Activated CD8-positive, alpha-beta memory T cell treated with anti-CD3 and anti-CD28 coated beads for 24 hours (primary cell): ENCODE measurements at regions not wholly inside any gene's neighbourhood (a gene's known extent, or its start where the extent isn't known, plus 50 kb on each side); places are given as distances from the start of the nearest gene placed in this dataset.
A peak's percentile ranks its signal among the peaks of the same experiment; 100 is the strongest.
"Not testable (repeated sequence)": the region's sequence is repeated elsewhere in the genome, so short reads cannot be mapped to it uniquely, and the experiment has no call there.

ENCODE experiments used
- DNase-seq: peaks from one replicate; pipeline ENCODE4 v3.0.0-alpha.2; 2020

DNA sequence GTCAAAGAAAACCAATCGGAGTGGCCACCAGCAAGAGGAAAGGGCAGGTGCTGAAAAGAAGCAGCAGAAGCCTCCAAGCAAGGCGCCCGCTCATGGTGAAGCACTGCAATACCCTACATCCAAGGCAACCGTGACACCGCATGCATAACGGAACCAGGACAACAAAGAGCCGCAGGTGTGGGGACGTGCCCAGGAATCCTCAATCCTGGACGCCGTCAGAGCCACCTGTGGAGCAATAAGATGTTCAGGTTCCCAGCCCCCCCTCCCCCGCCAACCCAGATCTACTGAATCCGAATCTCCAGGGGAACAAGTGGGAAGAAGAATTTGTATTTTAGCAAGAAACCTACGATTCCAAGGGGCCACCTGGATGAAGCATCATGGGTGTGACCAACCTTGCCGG is 70.8 kb downstream of the SHANK2 start:
- no peak for DNase-seq

DNA sequence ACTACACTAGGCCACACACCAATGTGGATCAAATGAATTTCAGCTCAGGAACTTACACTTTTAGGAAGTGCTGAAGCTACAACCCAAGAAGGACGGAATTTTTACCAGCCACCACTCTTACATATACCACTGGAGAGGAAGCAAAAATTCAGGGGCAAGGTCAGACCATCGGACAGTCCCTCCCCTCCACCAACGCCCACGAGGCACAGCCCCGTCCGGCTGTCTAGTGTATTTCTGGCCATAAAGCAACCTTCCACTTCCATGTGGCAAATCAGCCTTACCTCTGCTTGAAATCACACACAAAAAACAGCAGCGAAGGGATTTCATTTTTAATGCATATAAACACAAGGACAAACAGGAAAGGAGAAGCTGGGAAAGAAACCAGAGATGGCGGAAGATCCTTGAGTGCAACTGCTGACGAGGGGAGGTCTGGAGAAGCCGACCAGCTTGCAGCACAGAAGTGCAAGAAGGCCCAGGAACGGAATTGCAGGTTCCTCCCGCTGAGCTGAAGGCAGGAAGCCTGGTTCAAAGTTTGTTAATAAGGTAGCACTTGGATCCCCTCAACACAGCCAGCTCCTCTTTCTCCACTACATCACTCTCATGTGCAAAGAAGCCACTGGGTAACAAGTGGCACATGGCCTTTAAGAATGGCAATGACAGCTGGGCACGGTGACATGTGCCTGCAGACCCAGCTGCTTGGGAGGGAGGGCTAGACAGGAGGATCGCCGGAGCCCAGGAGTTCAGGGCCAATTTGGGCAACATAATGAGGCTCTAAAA is 71.5 kb downstream of the SHANK2 start:
- DNase-seq: no peak

DNA sequence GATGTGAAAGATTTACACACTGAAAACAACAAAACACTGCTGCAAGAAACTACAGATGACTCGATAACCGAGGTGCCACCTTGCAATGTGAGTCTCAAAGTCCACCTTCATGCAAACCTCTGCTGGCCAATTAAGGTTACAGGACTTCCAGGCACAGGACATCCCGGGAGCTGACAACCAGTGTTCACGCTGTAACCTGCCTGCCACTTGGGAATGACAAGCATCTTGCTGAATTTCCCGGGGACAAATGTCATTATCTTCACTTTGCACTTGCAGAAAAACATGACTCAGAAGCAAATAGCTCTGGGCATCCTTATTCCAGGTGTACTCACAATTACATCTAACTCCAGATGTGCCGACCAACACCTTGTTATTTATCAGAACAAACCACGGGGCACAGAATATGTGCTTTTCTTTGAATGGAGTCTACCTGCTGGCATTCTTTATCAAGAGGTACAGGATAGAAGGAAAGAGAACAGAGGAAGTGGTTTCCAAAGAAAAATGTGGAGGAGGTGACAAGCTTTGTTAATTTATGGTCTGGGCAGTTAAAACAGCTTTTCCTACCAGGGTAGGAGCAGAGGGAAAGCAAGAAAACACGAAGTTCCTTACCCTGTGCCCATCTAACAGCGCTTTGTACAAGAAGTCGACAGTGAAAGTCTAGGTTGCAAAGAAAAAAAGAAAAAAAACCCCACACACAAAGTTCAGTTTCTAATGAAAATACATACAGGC is 72.3 kb downstream of the SHANK2 start:
- DNase-seq: no peak

DNA sequence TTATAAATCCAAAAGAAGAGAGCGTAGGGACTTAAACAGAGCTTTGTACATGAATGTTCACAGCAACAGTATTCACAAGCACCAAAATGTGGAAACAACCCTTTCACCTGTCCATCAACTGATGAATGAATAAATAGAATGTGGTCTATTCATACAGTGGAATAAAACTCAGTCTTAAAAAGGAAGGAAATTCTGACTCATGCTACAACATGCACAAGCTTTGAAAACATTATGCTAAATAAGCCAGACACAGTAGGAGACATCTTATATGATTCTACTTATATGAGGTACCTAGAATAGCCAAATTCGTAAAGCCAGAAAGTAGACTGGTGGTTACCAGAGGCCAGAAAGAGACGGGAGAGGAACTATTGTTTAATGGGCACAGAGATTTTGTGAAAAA is 74.3 kb downstream of the SHANK2 start:
- DNase-seq: no peak

DNA sequence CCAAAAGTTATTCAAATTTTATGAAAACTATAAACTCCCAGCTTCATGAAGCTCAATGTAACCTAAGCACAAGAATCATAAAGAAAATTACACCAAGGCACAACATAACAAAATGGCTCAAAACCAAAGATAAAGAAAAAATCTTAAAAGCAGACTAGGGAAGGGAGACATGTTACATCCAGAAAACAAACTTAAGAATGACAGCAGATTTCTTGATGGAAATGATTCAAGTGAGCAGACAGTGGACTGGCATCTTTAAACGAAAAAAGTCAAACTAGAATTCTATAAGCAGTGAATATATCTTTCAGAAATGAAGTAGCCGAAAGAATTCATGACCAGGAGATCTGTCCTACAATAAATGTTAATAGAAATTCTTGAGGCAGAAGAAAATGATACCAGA is 75.6 kb downstream of the SHANK2 start:
- no peak for DNase-seq

DNA sequence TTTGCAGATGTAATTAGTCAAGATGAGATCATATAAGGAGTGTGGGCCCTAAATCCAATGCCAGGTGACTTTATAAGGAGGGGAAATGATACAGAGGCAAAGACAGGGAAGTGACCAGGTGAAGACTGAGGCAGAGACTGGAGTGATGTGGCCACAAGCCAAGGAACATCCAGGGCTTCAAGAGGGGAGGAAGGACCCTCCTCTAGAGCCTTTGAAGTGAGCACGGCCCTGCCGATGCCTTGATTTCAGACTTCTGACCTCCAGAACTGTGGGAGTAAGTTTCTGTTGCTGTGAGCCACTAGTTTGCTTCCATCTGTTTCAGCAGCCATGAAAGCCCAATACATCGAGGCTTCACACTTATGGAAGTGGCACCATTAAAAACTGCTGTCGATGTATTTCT is 78.7 kb downstream of the SHANK2 start:
- DNase-seq: no peak

DNA sequence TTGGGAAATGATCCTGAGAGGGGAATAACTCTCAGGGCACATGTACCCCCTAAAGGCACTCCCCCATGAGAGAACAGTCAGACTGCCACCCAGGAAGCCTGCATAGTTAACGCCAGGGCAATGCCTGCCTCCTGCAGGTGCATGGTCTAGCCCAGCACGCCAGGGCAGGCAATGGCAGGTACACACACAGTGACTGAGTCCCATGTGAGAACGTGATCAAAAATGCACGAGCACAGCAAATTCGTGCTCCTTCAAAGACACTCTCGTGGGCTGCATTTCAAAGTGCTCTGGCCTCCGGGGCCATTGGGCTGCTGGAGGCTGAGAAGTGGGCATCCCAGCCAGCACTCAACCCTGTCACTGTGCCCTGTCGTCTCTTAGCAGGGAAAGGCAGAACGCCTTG is 79.7 kb downstream of the SHANK2 start:
- no peak for DNase-seq

DNA sequence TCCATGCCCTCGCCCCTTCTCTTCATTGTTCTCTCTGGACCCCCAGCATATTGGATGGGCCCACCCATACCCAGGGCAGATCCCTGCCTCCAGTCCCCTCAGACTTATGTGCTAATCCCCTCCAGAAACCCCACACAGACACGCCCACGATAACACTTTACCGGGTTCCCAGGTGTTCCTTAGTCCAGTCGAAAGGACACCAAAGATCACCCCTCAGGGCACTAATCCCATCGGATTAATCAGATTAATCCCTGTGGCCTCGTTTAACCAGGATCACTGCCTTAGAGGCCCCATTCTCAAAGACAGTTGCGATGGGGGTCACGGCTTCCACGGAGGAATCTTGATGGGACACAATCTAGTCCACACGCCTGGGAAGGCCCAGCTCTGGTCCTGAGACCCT is 80.8 kb downstream of the SHANK2 start:
- DNase-seq: no peak

DNA sequence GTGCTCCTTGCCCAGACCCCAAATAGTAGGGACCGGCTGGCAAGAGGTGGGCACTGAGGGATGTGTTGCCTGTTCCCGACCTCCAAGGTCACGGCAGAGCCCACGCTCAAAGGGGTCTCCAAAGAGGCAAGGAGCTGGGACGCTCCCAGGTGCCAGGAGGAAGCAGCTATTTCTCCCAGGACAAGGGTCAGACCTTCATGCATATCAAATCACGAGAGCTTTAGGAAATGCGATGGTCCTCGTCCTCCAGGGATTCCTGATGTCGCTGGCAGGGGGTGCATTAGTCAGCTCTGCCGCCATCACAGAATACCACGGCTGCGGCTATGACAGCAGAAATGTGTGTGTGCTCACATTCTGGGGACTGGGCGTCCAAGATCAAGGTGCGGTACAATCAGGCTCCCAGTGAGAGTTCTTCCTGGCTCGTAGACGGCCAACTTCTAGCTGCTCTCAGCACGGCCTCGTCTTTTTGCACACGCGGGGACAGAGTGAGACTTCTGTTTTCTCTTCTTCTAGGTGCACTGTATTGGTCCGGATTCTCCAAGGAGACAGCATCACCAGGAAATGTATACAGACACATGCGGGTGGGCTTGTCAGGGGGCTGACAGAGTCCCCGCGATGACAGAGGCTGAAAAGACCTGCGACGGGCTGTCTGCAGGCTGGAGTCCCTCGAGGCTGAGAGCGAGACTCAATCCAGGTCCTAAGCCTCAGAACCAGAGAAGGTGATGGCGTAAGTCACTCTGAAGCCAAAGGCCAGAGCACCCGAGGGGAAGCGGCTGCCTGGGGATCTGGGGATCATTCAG is 81.6 kb downstream of the SHANK2 start:
- DNase-seq: no peak

DNA sequence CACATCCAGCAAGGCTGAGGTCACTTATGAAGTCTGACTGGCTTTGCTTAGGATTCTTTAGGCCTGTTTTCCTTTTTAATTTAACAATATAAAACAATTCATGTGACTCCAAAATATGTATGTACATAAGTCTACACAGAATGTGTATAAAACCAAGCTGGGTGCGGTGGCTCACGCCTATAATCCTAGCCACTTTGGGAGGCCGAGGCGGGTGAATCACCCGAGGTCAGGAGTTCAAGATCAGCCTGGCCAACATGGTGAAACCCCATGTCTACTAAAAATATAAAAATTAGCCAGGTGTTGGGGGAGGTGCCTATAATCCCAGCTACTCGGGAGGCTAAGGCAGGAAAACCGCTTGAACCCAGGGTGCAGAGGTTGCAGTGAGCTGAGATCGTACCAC is 83.1 kb downstream of the SHANK2 start:
- no peak for DNase-seq

DNA sequence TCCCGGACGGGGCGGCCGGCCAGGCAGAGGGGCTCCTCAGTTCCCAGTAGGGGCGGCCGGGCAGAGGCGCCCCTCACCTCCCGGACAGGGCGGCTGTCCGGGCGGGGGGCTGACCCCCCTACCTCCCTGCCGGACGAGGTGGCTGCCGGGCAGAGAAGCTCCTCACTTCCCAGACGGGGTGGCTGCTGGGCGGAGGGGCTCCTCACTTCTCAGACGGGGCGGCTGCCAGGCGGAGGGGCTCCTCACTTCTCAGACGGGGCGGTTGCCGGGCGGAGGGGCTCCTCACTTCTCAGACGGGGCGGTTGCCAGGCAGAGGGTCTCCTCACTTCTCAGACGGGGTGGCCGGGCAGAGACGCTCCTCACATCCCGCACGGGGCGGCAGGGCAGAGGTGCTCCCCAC is 84.6 kb downstream of the SHANK2 start:
- not testable (repeated sequence) for DNase-seq

DNA sequence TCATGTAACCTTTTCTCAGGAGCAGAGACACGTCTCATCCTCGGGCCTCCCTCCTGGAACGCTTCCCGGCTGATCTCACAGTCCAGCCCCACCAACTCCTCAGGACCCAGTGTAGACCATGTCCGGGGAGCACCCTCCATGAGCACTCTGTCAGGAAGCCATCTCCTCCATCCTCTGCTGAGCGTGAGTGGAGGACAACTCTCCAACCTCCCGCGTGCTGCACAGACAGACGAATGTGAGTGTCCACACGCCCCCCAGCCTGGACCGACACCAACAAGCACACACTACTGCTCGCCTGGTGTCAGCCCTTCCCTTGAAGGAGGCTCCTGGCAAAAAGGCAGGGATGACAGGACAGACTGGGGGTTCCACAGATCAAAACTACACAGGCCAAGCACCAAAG is 86.6 kb downstream of the SHANK2 start:
- DNase-seq: no peak

DNA sequence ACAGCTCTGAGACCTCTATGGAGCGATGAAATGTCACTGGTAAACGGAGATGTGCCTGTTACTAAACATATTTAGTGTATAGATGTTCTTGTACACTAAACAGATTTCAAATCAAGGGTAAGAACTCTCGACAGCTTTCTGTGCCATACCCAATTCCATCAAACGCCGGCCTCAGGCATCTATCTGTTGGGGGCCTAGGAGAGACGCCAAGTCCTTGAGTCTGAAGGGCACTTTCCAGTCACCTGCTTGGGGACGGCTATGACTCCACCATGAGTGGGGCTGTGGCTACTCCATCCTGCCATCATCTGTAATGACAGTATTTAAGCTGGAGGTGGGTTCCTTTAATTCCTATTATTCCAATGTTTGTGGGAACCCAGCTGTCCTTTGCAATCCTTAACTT is 87.8 kb downstream of the SHANK2 start:
- no peak for DNase-seq

DNA sequence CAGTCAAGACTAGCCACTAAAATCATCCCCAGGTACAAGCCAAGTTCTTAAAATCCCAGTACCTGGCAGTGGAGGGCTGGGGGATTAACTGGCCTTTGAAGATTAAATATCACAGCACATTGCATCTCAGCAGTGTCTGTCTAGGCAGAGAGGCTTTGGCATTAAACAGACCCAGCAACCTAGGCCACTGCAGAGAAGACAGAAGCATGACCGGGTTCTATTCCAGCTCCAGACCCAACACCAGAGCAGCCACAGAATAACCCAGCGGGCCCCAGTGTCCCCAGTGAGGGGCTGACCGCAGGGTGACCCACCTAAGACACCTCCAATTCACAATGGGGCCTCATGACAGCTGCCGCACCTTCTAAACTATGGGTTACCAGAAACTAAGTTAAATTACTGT is 88.2 kb downstream of the SHANK2 start:
- no peak for DNase-seq

DNA sequence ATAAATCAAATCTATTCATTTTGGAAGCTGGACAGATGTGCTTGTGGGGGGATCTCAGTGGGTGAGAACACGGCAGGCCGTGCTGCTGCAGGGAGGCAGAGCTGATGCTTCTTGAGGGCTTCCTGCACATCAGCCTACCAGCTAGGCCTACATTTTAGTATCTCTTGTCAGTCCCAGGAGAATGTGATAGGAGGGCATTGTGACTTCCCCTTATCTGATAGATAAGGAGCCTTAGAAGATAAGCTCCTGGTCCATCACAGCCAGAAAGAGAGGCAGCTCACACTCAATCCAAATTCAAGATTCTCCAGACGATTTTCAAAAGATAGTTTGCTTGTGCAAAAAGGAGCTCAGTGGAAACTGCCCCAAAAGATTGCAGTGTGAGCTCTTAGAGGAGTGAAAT is 89.0 kb downstream of the SHANK2 start:
- no peak for DNase-seq

DNA sequence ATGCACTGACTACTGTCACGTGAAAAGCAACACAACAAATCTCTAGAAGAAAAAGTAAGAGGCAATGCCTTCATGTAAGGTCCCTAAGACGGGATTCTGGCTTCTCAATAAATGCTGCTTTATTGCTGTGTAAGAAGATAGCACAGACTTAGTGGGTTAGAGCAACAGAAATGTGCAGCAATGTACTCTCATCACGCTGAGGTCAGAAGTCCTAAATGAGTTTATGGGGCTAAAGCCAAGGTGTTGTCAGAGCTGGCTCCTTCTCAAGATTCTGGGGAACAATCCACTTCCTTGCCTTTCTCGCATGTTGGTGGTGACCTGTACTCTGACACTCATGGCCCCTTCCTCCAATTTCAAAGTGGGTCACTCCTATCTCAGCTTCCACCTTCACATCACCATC is 93.4 kb downstream of the SHANK2 start:
- no peak for DNase-seq

DNA sequence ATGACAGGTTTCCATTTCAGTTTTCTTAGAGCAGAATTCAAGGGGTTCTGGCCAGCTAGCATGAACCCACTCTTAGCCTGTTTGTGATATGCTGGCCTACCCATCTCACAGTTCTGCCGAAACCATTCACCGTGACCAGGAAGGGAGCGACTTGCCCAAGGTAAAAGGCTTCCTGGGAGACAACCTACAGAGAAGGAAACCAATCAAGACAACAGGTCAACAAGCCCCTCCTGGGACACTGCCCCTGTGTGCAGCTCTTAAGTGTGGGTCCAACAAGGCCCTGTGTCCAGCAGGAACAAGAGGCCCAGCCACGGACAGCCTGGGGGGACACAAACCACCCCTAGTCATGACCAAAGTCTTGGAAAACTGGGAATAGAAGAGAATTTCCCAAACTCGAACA is 94.7 kb downstream of the SHANK2 start:
- not testable (repeated sequence) for DNase-seq

DNA sequence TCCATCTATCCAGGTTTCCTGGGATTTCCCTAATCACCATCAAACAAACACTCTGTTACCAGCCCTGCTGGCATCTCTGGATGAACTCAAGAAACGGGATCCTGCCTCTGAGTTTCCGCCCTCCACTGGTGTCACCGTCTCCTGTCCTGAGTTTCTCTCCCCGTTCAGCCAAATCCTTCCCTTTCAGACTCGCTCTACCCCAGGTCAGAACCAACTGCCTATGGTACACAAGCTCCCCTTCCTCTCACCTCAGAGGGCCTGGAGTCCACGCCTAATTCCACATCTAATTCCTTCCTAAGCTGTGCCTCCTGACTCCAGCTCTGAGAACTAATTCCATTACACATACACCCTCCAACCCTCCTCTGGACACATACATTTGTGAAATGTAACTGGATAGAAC is 96.1 kb downstream of the SHANK2 start:
- DNase-seq: no peak

DNA sequence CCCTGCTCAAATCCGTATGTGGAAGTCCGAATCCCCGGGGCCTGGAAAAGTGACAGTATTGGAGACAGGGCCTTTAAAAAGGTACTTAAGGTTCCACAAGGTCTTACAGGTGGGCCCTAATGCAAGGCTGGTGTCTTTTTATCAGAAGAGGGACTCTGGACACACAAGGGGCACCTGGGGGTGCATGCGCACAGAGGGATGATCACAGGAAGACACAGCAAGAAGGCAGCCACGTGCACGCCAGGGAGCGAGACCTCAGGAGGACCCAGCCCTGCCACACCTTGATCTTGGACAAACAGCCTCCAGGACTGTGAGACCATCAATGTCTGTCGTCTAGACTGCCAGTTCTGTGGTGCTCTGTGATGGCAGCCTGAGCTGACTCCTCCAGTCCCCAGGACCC is 96.5 kb downstream of the SHANK2 start:
- no peak for DNase-seq

DNA sequence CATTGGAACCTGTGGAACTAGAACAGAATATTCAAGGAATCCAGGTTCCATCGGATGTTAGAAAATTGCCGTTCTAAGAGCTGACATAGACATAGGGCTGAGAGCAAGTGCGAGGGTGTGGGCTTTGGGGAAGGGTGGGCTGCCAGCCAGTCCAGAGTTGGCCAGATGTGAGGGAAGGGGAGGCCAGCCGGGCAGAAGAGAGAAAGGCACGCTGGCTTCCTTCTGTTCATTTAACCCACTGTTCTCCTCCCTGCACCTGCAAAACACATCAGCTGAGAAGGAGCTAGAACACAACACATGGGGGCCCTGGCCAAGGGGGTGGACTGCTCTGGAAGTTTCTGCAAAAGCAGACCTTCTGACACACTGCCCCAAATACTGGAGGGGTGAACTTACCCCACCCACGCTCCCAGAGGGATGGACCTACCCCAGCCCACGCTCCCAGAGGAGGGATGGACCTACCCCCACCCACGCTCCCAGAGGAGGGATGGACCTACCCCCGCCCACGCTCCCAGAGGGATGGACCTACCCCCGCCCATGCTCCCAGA is 98.0 kb downstream of the SHANK2 start:
- peak; percentile 11 for DNase-seq

DNA sequence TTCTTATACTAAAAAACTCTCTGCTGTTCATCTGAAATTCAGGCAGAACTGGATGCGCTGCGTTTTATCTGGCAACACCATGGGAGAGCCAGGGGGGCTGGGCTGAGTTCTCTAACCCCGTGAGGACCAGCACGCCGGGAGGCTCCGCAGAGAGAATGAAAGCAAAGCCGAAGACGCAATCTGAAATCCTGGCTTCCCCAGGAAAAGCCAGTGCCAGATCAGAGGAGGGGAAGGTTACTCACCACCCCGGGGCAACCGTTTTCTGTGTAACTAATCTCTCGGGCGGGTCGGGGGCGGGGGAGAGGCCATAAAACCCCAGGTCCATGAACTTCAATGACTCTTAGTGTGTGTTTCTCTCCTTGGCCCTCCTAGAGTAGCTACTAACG is 99.4 kb downstream of the SHANK2 start:
- no peak for DNase-seq

DNA sequence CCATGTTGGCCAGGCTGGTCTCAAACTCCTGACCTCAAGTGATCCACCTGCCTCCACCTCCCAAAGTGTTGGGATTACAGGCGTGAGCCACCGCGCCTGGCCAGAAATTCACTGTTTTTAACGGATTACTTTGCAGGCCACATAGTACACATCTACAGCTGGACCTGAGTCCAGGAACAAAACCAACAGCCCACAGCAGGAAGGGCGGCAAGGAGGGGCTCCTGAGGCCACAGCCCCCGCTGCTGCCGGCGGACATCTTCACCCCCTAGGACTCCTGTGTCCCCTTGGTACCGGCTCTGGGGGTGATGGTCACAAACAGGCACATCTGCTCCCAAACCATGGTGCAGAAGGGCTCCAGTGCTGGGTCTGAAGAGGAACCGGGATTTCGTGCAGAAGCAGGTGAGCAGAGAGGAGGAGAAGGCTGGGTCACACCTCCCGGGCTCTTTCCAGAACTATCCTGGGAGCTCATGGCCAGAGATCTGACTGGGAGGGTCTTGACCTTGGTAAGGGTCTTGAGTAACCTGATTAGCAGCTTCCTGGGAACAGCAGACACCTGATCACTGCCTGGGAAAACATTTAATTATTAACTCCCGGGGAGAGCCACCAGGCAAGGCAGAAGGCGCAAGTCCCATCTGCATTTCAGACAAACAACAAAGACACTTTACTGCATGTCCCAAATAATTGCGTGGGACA is 99.9 kb downstream of the SHANK2 start:
- not testable (repeated sequence) for DNase-seq

DNA sequence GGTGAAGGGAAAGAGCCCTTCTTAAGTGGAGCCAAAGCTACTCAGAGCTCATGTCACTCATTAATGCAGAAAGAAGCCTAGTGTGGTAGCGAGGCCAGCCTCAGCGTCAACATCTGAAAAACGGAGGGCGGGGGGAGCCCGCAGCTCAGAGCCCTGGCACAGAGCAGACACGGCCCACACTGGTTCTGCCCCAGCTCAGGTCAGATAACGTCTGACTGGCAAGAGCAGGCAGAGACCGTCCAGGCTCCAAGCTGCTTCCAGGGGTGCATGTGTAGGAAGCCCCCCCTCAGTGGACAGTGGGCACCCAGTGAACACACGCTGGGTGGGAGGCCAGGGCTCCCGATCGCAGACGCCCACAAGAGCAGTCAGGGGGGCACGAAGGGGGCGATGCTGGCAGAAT is 100.8 kb downstream of the SHANK2 start:
- DNase-seq: no peak
